GM21447 (cell line): ENCODE measurements at regions not wholly inside any gene's neighbourhood (a gene's known extent, or its start where the extent isn't known, plus 50 kb on each side); places are given as distances from the start of the nearest gene placed in this dataset.
"Not testable (repeated sequence)": the region's sequence is repeated elsewhere in the genome, so short reads cannot be mapped to it uniquely, and the experiment has no call there.

Source experiments
- ATAC-seq: cut with Tn5 transposase; IDR thresholded peaks from one replicate; pipeline ENCODE4 v1.9.1; 2021; ENCODE audit not compliant: unreplicated experiment

GRCh38 chr4:154035341-154035740 lies 246.5 kb upstream of the SFRP2 start:
- no peak for ATAC-seq

DNA sequence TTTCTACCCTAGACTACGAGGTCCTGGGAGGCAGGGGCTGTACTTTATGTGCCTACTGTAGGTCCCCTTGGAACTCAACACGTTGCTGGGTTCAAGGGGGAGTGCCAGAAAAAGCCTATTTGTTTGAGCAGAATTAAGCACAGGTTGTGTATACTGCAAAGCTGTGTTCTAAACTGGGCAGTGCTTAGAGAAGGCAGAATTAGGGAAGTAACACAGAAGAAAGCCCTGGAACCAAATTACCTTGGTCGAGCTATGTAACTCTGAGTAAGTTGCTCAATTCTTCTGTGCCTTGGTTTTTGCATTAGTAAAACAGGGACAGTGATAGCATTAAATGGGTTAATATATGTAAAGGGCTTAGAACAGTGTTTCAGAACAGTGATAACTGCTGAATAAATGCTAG lies 245.0 kb upstream of the SFRP2 start:
- no peak for ATAC-seq

DNA sequence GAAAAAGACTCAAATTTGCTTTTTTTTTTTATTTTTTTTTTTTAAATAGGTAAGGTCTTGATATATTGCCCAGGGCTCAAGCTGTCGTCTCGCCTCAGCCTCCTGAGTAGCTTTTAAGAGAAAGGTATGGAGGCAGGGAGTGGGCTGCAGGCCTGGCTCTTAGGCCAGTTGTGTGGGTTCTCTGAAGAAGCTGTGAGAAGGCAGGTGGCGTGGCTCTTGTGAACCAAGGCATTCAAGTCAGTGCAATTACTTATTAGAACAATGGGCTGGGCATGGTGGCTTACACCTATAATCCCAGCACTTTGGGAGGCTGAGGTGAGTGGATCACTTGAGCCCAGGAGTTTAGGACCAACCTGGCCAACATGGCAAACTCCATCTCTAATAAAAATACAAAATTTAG lies 244.0 kb upstream of the SFRP2 start:
- ATAC-seq, result no peak

GRCh38 chr4:154030746-154031145 lies 241.9 kb upstream of the SFRP2 start:
- no peak for ATAC-seq

- ATAC-seq, result no peak
Observed at GRCh38 chr4:154030152-154030551, 241.3 kb upstream of the SFRP2 start.

DNA sequence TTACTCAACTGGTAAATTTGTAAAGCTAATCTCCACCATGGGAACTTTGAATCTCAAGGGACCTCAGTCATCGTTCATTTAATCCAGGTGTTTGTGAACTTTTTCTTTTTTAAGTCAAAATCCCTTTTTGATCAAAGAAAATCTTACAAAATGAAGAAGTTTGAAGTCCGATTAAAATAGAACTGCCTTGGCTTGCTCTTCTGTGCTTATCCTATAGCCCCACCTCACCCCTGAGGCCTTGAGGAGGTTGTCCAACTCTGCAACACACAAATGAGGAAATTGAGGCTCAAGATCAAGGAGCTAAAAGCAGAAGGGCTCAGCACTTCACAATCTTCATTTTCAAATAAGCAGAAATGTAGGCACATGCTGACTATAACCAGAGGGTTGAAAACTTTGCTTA lies 240.3 kb upstream of the SFRP2 start:
- no peak for ATAC-seq

DNA sequence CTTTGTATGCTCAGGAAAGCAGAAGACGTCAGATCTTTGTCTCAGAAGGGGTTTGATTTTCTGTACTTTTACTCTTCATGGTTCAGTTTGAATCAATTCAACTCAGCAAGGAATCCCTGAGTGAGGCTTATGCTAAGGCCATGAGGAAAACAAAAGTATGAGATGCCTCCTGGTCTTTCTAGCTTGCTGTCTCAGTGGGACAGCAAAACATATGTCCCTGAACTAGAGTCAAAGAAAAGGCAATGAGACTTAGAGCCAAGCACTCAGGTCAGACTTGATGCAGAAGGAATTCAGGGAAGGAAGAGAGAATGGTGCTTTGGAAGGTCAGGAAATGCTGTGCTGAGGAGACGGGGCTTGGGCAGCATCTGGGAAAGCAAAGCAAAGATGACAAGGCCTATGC lies 236.2 kb upstream of the SFRP2 start:
- no peak for ATAC-seq

GRCh38 chr4:154024097-154024694 lies 235.3 kb upstream of the SFRP2 start:
- no peak for ATAC-seq

DNA sequence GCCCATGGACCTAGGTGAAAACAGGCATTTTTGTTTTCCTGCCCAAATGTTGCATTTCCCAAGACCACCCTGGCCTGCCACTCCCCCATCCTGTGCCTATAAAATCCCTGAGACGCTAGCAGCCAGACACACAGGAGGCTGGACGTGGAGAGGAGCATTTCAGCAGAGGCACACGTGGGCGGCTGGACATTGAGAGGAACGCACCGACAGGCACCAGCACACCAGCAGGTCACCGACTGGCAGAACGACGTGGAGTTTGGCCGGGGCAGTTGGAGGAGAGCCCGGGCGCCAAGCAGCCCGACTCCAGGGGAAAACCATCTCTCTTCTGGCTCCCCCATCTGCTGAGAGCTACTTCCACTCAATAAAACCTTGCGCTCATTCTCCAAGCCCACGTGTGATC lies 234.8 kb upstream of the SFRP2 start:
- ATAC-seq, result not testable (repeated sequence)

GRCh38 chr4:154019811-154020210 lies 230.9 kb upstream of the SFRP2 start:
- ATAC-seq, result no peak

GRCh38 chr4:154018659-154019058 lies 229.8 kb upstream of the SFRP2 start:
- ATAC-seq, result no peak

GRCh38 chr4:154015578-154015977 lies 226.7 kb upstream of the SFRP2 start:
- ATAC-seq, result no peak

DNA sequence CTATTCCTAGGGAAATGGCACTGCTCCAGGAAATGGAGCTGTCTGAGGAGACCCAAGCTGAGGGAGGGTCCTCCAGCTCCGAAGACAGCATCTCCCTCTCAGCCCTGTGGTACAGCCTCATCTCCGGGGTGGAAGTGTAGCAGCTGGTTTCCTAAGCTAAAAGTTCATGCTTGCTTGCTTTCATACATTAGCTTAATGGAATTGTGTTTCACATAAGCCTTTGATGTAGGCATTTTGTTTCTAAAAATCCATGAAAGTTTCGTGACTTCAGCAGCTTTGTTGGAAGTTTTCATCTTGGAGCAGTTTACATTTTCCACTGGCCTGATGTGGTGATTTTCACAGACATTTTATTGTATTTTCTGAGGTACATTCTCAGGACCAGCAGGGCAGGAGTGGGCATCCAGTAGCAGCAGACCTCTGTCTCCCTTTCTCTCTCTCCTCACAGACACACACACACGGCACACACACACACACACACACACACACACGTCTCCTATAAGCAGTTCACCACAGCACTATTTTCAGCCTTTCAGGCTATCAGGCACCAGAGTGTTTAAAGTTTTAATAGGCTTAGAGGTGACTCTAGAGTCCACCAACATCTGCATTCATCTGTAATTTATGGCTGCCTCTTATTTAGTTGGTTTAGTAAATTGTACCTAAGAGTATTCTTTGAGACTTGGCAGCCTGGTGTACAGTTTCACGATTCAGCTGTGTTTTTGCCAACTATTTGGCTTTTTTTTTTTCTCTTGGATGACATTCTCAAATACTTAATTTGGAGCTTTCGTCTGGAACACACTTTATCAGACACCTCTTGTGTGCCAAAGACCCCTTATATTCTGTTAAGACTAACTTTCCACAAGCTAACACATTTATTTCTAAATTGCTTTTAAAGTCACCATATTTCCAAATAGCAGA lies 225.8 kb upstream of the SFRP2 start:
- ATAC-seq, result no peak

DNA sequence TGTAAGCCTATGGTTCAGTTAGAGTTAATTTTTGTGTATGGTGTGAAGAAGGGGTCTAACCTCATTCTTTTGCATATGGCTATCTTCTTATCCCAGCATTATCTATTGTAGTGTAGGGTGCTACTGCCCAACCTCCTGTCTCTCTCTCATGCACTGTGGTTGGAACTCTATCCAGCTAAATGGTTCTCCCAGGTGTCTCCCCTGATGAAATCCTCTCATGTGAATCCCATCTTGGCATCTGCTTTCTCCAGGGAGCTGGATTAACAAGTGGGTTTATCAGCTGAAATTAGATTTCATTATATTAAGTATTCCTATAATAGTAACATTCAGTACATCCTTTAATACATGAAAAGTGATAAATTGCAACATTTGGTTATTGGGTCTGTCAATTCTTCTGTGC lies 224.7 kb upstream of the SFRP2 start:
- ATAC-seq, result no peak

DNA sequence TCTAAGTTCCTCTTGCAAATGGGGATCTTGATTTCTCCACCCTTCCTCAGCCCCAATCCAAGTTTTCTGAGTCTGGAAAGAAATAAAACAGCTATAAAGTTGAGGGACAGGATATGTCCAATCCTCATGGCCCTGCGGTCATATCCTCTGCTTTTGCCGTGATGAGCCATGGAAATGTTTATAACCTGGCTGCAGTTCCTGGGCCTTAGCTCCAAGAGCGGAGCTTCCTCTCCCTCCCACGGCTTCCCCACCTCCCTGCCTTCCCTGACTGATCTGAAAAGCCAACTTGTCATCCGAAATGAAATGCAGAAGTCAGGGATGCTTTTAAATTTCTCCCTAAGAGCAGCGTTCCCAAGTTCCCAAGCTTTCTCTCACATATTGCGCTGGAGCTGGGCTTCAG lies 221.5 kb upstream of the SFRP2 start:
- no peak for ATAC-seq

DNA sequence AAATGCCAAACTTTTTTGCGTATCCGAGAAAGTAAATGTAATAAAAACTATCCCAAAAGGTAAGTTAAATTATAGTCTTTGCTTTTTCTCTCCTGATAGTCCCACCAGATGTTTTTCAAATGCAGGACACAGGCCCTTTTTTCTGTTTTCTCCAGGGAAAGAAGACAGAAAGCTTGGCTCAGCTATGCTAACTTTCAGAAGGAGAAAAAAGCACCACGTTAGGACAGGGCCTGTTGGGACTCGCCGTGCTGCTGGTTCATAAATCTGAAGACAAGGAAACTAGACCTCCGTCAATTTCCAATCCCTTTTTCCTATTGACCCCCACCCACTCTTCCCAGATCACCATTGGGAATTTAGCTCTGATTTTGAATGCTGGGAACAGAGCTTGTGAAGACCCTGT lies 220.9 kb upstream of the SFRP2 start:
- no peak for ATAC-seq

GRCh38 chr4:154009191-154009590 lies 220.3 kb upstream of the SFRP2 start:
- ATAC-seq, result no peak

- ATAC-seq, result no peak
Observed at GRCh38 chr4:154005171-154005520, 216.3 kb upstream of the SFRP2 start.

- ATAC-seq, result no peak
Observed at GRCh38 chr4:154004507-154005170, 215.8 kb upstream of the SFRP2 start.

GRCh38 chr4:154004016-154004415 lies 215.1 kb upstream of the SFRP2 start:
- no peak for ATAC-seq

DNA sequence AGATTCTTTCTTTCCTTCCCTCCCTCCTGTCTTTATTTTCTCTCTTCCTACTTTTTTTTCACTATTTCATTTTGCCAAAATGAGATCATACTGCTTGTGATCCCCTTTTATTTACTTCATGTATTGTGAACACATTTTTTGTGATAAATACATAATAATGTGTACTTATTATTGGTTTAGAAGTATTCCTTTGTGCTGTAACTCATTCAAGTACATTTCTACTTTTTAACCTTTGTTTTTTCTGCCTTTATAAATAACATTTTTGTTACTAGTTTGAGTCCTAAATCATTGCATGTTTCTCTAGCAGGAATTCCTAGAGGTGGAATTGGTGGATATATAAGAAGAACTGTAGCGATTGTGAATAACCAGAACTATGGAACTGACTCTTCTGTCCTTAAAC lies 214.5 kb upstream of the SFRP2 start:
- ATAC-seq, result no peak

DNA sequence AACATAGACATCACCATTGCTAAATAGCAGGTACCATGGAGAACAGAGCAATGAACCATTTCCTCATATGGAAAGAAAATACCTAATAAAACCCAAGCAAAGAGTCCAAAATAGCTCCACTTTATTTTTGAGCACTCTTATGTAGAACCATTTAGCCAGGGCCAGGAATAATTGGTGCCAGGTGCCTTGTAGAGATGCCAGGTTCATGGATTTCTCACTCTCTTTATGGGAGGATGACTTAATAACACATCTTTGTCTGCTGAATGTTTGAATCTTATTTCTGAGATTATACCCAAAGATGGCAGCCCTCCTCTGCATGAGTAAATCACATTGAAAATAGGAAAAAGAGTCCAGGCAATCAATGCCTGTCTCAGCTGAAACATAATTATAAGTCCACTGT lies 212.3 kb upstream of the SFRP2 start:
- ATAC-seq, result no peak
